ENCODE measurements at regions not wholly inside any gene's neighbourhood (a gene's known extent, or its start where the extent isn't known, plus 50 kb on each side); places are given as distances from the start of the nearest gene placed in this dataset.
"Not testable (repeated sequence)": the region's sequence is repeated elsewhere in the genome, so short reads cannot be mapped to it uniquely, and the experiment has no call there.

GRCh38 chr9:26492608-26493521 is 399.7 kb downstream of the CAAP1 start:
- not testable (repeated sequence) for DNase-seq (ENCODE audit: low read depth)

GRCh38 chr9:26491922-26492607 is 400.5 kb downstream of the CAAP1 start:
- DNase-seq (ENCODE audit: low read depth): not testable (repeated sequence)

- DNase-seq (ENCODE audit: low read depth): no peak
Observed at GRCh38 chr9:26483991-26484390, 408.6 kb downstream of the CAAP1 start.

GRCh38 chr9:26477963-26478362 is 414.6 kb downstream of the CAAP1 start:
- DNase-seq (ENCODE audit: low read depth): no peak

GRCh38 chr9:26471261-26471660 is 421.3 kb downstream of the CAAP1 start:
- DNase-seq (ENCODE audit: low read depth): no peak

- no peak for DNase-seq (ENCODE audit: low read depth)
Observed at GRCh38 chr9:26470284-26470683, 422.3 kb downstream of the CAAP1 start.

GRCh38 chr9:26463837-26464236 is 428.8 kb downstream of the CAAP1 start:
- DNase-seq (ENCODE audit: low read depth): no peak

- no peak for DNase-seq (ENCODE audit: low read depth)
Observed at GRCh38 chr9:26462751-26463150, 429.9 kb downstream of the CAAP1 start.

GRCh38 chr9:26462213-26462612 is 430.4 kb downstream of the CAAP1 start:
- no peak for DNase-seq (ENCODE audit: low read depth)

GRCh38 chr9:26460624-26461023 is 432.0 kb downstream of the CAAP1 start:
- no peak for DNase-seq (ENCODE audit: low read depth)

- no peak for DNase-seq (ENCODE audit: low read depth)
Observed at GRCh38 chr9:26459959-26460358, 432.6 kb downstream of the CAAP1 start.

GRCh38 chr9:26458054-26458453 is 434.5 kb downstream of the CAAP1 start:
- no peak for DNase-seq (ENCODE audit: low read depth)

- DNase-seq (ENCODE audit: low read depth): no peak
Observed at GRCh38 chr9:26457151-26457550, 435.5 kb downstream of the CAAP1 start.

GRCh38 chr9:26439061-26439624 is 453.5 kb downstream of the CAAP1 start:
- DNase-seq (ENCODE audit: low read depth): no peak

- no peak for DNase-seq (ENCODE audit: low read depth)
Observed at GRCh38 chr9:26437056-26437711, 455.4 kb downstream of the CAAP1 start.

GRCh38 chr9:26426551-26427131 is 466.0 kb downstream of the CAAP1 start:
- no peak for DNase-seq (ENCODE audit: low read depth)

- no peak for DNase-seq (ENCODE audit: low read depth)
Observed at GRCh38 chr9:26418480-26418879, 474.1 kb downstream of the CAAP1 start.

- DNase-seq (ENCODE audit: low read depth): no peak
Observed at GRCh38 chr9:26415528-26415927, 477.1 kb downstream of the CAAP1 start.

- no peak for DNase-seq (ENCODE audit: low read depth)
Observed at GRCh38 chr9:26413611-26414010, 479.0 kb downstream of the CAAP1 start.

- no peak for DNase-seq (ENCODE audit: low read depth)
Observed at GRCh38 chr9:26412446-26412845, 480.2 kb downstream of the CAAP1 start.

- DNase-seq (ENCODE audit: low read depth): no peak
Observed at GRCh38 chr9:26406676-26407075, 485.9 kb downstream of the CAAP1 start.

GRCh38 chr9:26399556-26399955 is 493.0 kb downstream of the CAAP1 start:
- DNase-seq (ENCODE audit: low read depth): no peak
